Upper lobe of left lung (tissue), 6 donors: ENCODE measurements at regions not wholly inside any gene's neighbourhood (a gene's known extent, or its start where the extent isn't known, plus 50 kb on each side); places are given as distances from the start of the nearest gene placed in this dataset.

Experiments
- ATAC-seq, 2 donors: fragments of 200-7000 bp; cut with Tn5 transposase; one replicate each; pipeline ENCODE4 v1.9.1; 2022; ENCODE audit warnings: mild to moderate bottlenecking in 2 of 2, moderate library complexity in 2 of 2; ENCODE audit not compliant: low FRiP score in 2 of 2
- DNase-seq, 2 donors: peaks; one replicate each; pipeline ENCODE4 v3.0.0-alpha.2; 2019 to 2020
- H3K27ac ChIP-seq, 4 donors: fragments of 200-600 bp; sonication (generic); one replicate each; pipeline ENCODE4 v1.5.1; 2016 to 2019
- H3K27me3 ChIP-seq, 4 donors: fragments of 200-600 bp; sonication (generic); one replicate each; pipeline ENCODE4 v1.5.1; 2017 to 2019
- H3K36me3 ChIP-seq, 4 donors: fragments of 200-600 bp; sonication (generic); one replicate each; pipeline ENCODE4 v1.5.1; 2016 to 2019
- H3K4me1 ChIP-seq, 4 donors: fragments of 200-600 bp; sonication (generic); one replicate each; pipeline ENCODE4 v1.5.1; 2018 to 2019
- H3K4me3 ChIP-seq, 4 donors: fragments of 200-600 bp; sonication (generic); one replicate each; pipeline ENCODE4 v1.5.1; 2017 to 2019; ENCODE audit warnings: mild to moderate bottlenecking in 2 of 4, moderate library complexity in 1 of 4
- H3K9me3 ChIP-seq, 4 donors: fragments of 200-600 bp; sonication (generic); one replicate each; pipeline ENCODE4 v1.5.1; 2018 to 2019
- EP300 ChIP-seq, 4 donors: sonication (generic); formaldehyde crosslinking; IDR thresholded peaks; one replicate each; pipeline ENCODE4 v1.5.1; 2017; ENCODE audit warnings: antibody characterized with exemption in 4 of 4, control low read depth in 2 of 4
- POLR2A ChIP-seq, 4 donors: fragments of 450-650 bp; IDR thresholded peaks; one replicate each; pipeline ENCODE4 v1.5.1; 2016 to 2017; ENCODE audit warnings: antibody characterized with exemption in 4 of 4, mild to moderate bottlenecking in 2 of 4
- POLR2AphosphoS5 ChIP-seq, 2 donors: sonication (generic); formaldehyde crosslinking; IDR thresholded peaks; one replicate each; pipeline ENCODE4 v1.5.1; 2017; ENCODE audit warnings: antibody characterized with exemption in 2 of 2
- WGBS, 2 donors: methylation state at CpG; one replicate each; pipeline ENCODE4 v1.1.5; 2017 to 2018; 5-methylcytosine and 5-hydroxymethylcytosine counted together
- TF ChIP-seq, protein P1 (sequence below), 6 experiments: fragments of 450-650 bp in 4 of 6; fragments of 200-600 bp in 2 of 6; sonication (generic) in 2 of 6; IDR thresholded peaks; one replicate each; pipeline ENCODE4 v1.5.1; 2016 to 2019; ENCODE audit warnings: antibody characterized with exemption in 6 of 6
- donor health status: DM: no; HTN: no; CAD: no; lungs with moderate emphysema.
- donor health status: DM: no; HTN: yes; CAD: no; lungs with severe emphysema.

- ATAC-seq = no peak
- Histone ChIP-seq H3K4me1 (no peaks in the 10 kb centered on the region), H3K4me3 (no peak overlapping the region), H3K27ac (no peak overlapping the region), H3K27me3 (no peaks in the 10 kb centered on the region), H3K9me3 (no peaks in the 10 kb centered on the region), H3K36me3 (no peaks in the 10 kb centered on the region)
- TF ChIP-seq, protein P1, sequence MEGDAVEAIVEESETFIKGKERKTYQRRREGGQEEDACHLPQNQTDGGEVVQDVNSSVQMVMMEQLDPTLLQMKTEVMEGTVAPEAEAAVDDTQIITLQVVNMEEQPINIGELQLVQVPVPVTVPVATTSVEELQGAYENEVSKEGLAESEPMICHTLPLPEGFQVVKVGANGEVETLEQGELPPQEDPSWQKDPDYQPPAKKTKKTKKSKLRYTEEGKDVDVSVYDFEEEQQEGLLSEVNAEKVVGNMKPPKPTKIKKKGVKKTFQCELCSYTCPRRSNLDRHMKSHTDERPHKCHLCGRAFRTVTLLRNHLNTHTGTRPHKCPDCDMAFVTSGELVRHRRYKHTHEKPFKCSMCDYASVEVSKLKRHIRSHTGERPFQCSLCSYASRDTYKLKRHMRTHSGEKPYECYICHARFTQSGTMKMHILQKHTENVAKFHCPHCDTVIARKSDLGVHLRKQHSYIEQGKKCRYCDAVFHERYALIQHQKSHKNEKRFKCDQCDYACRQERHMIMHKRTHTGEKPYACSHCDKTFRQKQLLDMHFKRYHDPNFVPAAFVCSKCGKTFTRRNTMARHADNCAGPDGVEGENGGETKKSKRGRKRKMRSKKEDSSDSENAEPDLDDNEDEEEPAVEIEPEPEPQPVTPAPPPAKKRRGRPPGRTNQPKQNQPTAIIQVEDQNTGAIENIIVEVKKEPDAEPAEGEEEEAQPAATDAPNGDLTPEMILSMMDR (IDR thresholded peaks at IDR 0.05) = no peak
- no peak for TF ChIP-seq EP300 (IDR thresholded peaks at IDR 0.05)
- TF ChIP-seq POLR2AphosphoS5 (IDR thresholded peaks at IDR 0.05) = no peak
- no peak for TF ChIP-seq POLR2A (IDR thresholded peaks at IDR 0.05)
- no peak for DNase-seq
These were observed 478.2 kb downstream of the GATA3 start for GRCh38 chr10:8532647-8533046.

GRCh38 chr10:8533462-8533861 is 479.0 kb downstream of the GATA3 start:
- H3K27me3 ChIP-seq = no peaks in the 10 kb centered on the region
- WGBS, 2 donors = 75 to 79% methylated on average over 12 of the region's 12 CpGs
- TF ChIP-seq, protein P1 (IDR thresholded peaks at IDR 0.05) = no peak
- no peak for TF ChIP-seq EP300 (IDR thresholded peaks at IDR 0.05)
- no peak for TF ChIP-seq POLR2AphosphoS5 (IDR thresholded peaks at IDR 0.05)
- no peak for TF ChIP-seq POLR2A (IDR thresholded peaks at IDR 0.05)
- no peak overlapping the region for H3K27ac ChIP-seq
- ATAC-seq = no peak
- H3K4me3 ChIP-seq = no peak overlapping the region
- DNase-seq = peak in 1 of 2 donors; percentile 3
- H3K36me3 ChIP-seq = no peaks in the 10 kb centered on the region
- no peaks in the 10 kb centered on the region for H3K4me1 ChIP-seq
- no peaks in the 10 kb centered on the region for H3K9me3 ChIP-seq

- no peak overlapping the region for H3K4me3 ChIP-seq
- no peaks in the 10 kb centered on the region for H3K27me3 ChIP-seq
- ATAC-seq (no peak), DNase-seq (no peak)
- no peak overlapping the region for H3K27ac ChIP-seq
- H3K36me3 ChIP-seq = no peaks in the 10 kb centered on the region
- no peaks in the 10 kb centered on the region for H3K9me3 ChIP-seq
- TF ChIP-seq, protein P1 (IDR thresholded peaks at IDR 0.05) = no peak
- TF ChIP-seq POLR2AphosphoS5 (IDR thresholded peaks at IDR 0.05) (no peak), EP300 (IDR thresholded peaks at IDR 0.05) (no peak), POLR2A (IDR thresholded peaks at IDR 0.05) (no peak)
- WGBS, 2 donors = 56 to 61% methylated on average over 6 of the region's 6 CpGs
- no peaks in the 10 kb centered on the region for H3K4me1 ChIP-seq
These were observed 479.6 kb downstream of the GATA3 start for GRCh38 chr10:8534096-8534495.

- TF ChIP-seq EP300 (IDR thresholded peaks at IDR 0.05) (no peak), POLR2A (IDR thresholded peaks at IDR 0.05) (no peak), POLR2AphosphoS5 (IDR thresholded peaks at IDR 0.05) (no peak)
- TF ChIP-seq, protein P1 (IDR thresholded peaks at IDR 0.05) = no peak
- no peaks in the 10 kb centered on the region for H3K36me3 ChIP-seq
- H3K27ac ChIP-seq = no peak overlapping the region
- ATAC-seq (no peak), DNase-seq (no peak)
- H3K9me3 ChIP-seq = no peaks in the 10 kb centered on the region
- no peak overlapping the region for H3K4me3 ChIP-seq
- H3K4me1 ChIP-seq = no peaks in the 10 kb centered on the region
- no peaks in the 10 kb centered on the region for H3K27me3 ChIP-seq
- 62 to 75% methylated on average over 4 of the region's 4 CpGs for WGBS, 2 donors
These were observed 480.4 kb downstream of the GATA3 start for GRCh38 chr10:8534891-8535290.

- ATAC-seq = no peak
- Histone ChIP-seq H3K27me3 (no peaks in the 10 kb centered on the region), H3K4me1 (peaks cover 0 to 6% (median 0%) of the 10 kb centered on the region in 4 donors), H3K4me3 (no peak overlapping the region), H3K36me3 (no peaks in the 10 kb centered on the region), H3K9me3 (no peaks in the 10 kb centered on the region), H3K27ac (no peak overlapping the region)
- TF ChIP-seq POLR2AphosphoS5 (IDR thresholded peaks at IDR 0.05) (no peak), EP300 (IDR thresholded peaks at IDR 0.05) (no peak)
- TF ChIP-seq, protein P1 (IDR thresholded peaks at IDR 0.05) = no peak
- WGBS, 2 donors = 58 to 85% methylated on average over 3 of the region's 3 CpGs
- DNase-seq = no peak
These were observed 484.6 kb downstream of the GATA3 start for GRCh38 chr10:8539056-8539455.
